GM23338 (cell line): ENCODE measurements at regions not wholly inside any gene's neighbourhood (a gene's known extent, or its start where the extent isn't known, plus 50 kb on each side); places are given as distances from the start of the nearest gene placed in this dataset.

ENCODE experiments used
- ATAC-seq: fragments of 200-7000 bp; cut with Tn5 transposase; 3 replicates; pipeline ENCODE4 v1.9.1; 2020
- DNase-seq: peaks from one replicate; pipeline ENCODE4 v3.0.0-alpha.2; 2015; ENCODE audit warnings: low spot score
- H2AFZ ChIP-seq: fragments of 200-600 bp; sonication (generic); 2 replicates; pipeline ENCODE4 v1.8.0; 2016; ENCODE audit warnings: antibody characterized with exemption, mild to moderate bottlenecking, moderate library complexity
- H3F3A ChIP-seq: fragments of 200-600 bp; sonication (generic); replicated peaks from 2 replicates; pipeline ENCODE4 v1.8.0; 2017; ENCODE audit warnings: antibody characterized with exemption, mixed run types, low read depth
- H3K27ac ChIP-seq: fragments of 200-600 bp; sonication (generic); 2 replicates; pipeline ENCODE4 v1.6.1; 2016; ENCODE audit warnings: low read depth
- H3K27me3 ChIP-seq: fragments of 200-600 bp; sonication (generic); 2 replicates; pipeline ENCODE4 v1.8.0; 2016; ENCODE audit warnings: mild to moderate bottlenecking, mixed run types, moderate library complexity; ENCODE audit not compliant: insufficient read depth
- H3K36me3 ChIP-seq: fragments of 200-600 bp; sonication (generic); 2 replicates; pipeline ENCODE4 v1.8.0; 2016; ENCODE audit warnings: mild to moderate bottlenecking; ENCODE audit not compliant: insufficient read depth
- H3K4me1 ChIP-seq: fragments of 200-600 bp; sonication (generic); 2 replicates; pipeline ENCODE4 v1.8.0; 2016; ENCODE audit warnings: mild to moderate bottlenecking, moderate library complexity; ENCODE audit not compliant: insufficient read depth
- H3K4me2 ChIP-seq: fragments of 200-600 bp; sonication (generic); 2 replicates; pipeline ENCODE4 v1.7.1; 2017; ENCODE audit warnings: mixed run types
- H3K4me3 ChIP-seq: fragments of 200-600 bp; sonication (generic); 2 replicates; pipeline ENCODE4 v1.6.1; 2016; ENCODE audit warnings: mixed run types
- H3K79me2 ChIP-seq: fragments of 200-600 bp; sonication (generic); replicated peaks from 2 replicates; pipeline ENCODE4 v1.8.0; 2017; ENCODE audit warnings: mild to moderate bottlenecking; ENCODE audit not compliant: insufficient read depth
- H3K9me2 ChIP-seq: fragments of 200-600 bp; sonication (generic); 2 replicates; pipeline ENCODE4 v1.8.0; 2017; ENCODE audit not compliant: insufficient read depth
- H4K20me1 ChIP-seq: fragments of 200-600 bp; sonication (generic); replicated peaks from 2 replicates; pipeline ENCODE4 v1.8.0; 2017; ENCODE audit warnings: mild to moderate bottlenecking; ENCODE audit not compliant: insufficient read depth
- H3K27ac Mint-ChIP-seq: 2 replicates; pipeline ENCODE4 v1.8.0; 2020; ENCODE audit warnings: inconsistent platforms, mild to moderate bottlenecking, moderate library complexity, mixed read lengths
- H3K27me3 Mint-ChIP-seq: 3 replicates; pipeline ENCODE4 v1.8.0; 2022; ENCODE audit warnings: low read depth, mild to moderate bottlenecking, moderate library complexity, mixed read lengths, inconsistent platforms; ENCODE audit not compliant: insufficient read depth, poor library complexity
- H3K36me3 Mint-ChIP-seq: 3 replicates; pipeline ENCODE4 v1.8.0; 2021; ENCODE audit warnings: low read depth, mild to moderate bottlenecking, inconsistent platforms, moderate library complexity, mixed read lengths
- H3K4me1 Mint-ChIP-seq: 3 replicates; pipeline ENCODE4 v1.8.0; 2020; ENCODE audit warnings: mild to moderate bottlenecking, inconsistent platforms, mixed read lengths
- H3K4me3 Mint-ChIP-seq: 3 replicates; pipeline ENCODE4 v1.8.0; 2021; ENCODE audit warnings: moderate library complexity, mild to moderate bottlenecking, inconsistent platforms, mixed read lengths
- H3K9me3 Mint-ChIP-seq: 3 replicates; pipeline ENCODE4 v1.8.0; 2020; ENCODE audit warnings: moderate library complexity, mild to moderate bottlenecking, inconsistent platforms, mixed read lengths
- CREB1 ChIP-seq: fragments of 250-450 bp; sonication (Bioruptor Pico); IDR thresholded peaks from 2 replicates; pipeline ENCODE4 v1.5.0; 2020; ENCODE audit warnings: low read depth, mild to moderate bottlenecking, moderate library complexity
- EZH2 ChIP-seq: fragments of 200-600 bp; sonication (generic); IDR thresholded peaks from one replicate; pipeline ENCODE4 v1.8.0; 2017; ENCODE audit warnings: antibody characterized with exemption, mild to moderate bottlenecking, low read depth; ENCODE audit not compliant: unreplicated experiment
- EZH2phosphoT487 ChIP-seq: fragments of 200-600 bp; sonication (generic); IDR thresholded peaks from one replicate; pipeline ENCODE4 v1.8.1; 2018; ENCODE audit warnings: antibody characterized with exemption; ENCODE audit not compliant: unreplicated experiment
- JUNB ChIP-seq: IDR thresholded peaks from one replicate; pipeline ENCODE4 v1.6.1; 2016; ENCODE audit warnings: antibody characterized with exemption; ENCODE audit not compliant: unreplicated experiment
- NANOG ChIP-seq: IDR thresholded peaks from 2 replicates; pipeline ENCODE4 v1.6.1; 2016; ENCODE audit warnings: antibody characterized with exemption, borderline replicate concordance
- POLR2AphosphoS5 ChIP-seq: IDR thresholded peaks from 2 replicates; pipeline ENCODE4 v1.6.1; 2016; ENCODE audit warnings: antibody characterized with exemption, low read depth
- STAT1 ChIP-seq: IDR thresholded peaks from one replicate; pipeline ENCODE4 v1.6.1; 2016; ENCODE audit warnings: antibody characterized with exemption; ENCODE audit not compliant: unreplicated experiment
- ZNF114 ChIP-seq: fragments of 250-450 bp; sonication (Bioruptor Pico); IDR thresholded peaks from 2 replicates; pipeline ENCODE4 v1.5.0; 2020; ENCODE audit warnings: mild to moderate bottlenecking, moderate library complexity
- ZNF331 ChIP-seq: fragments of 250-450 bp; sonication (Bioruptor Pico); IDR thresholded peaks from 2 replicates; pipeline ENCODE4 v1.5.0; 2020; ENCODE audit warnings: low read depth, mild to moderate bottlenecking, moderate library complexity
- TF ChIP-seq, protein P1 (sequence below): IDR thresholded peaks from 2 replicates; pipeline ENCODE4 v1.6.1; 2016; ENCODE audit warnings: antibody characterized with exemption
- TF ChIP-seq, protein P2 (sequence below): IDR thresholded peaks from one replicate; pipeline ENCODE4 v1.6.1; 2018; ENCODE audit warnings: antibody characterized with exemption; ENCODE audit not compliant: unreplicated experiment
- TF ChIP-seq, protein P3 (sequence below), 2 experiments: fragments of 200-600 bp in 1 of 2; sonication (generic) in 1 of 2; conservative IDR thresholded peaks; 2 replicates each; pipeline versions ENCODE4 v1.5.1 to v1.6.1; 2016 to 2017; ENCODE audit warnings: antibody characterized with exemption in 2 of 2, low read depth in 2 of 2, mild to moderate bottlenecking in 2 of 2, moderate library complexity in 1 of 2
- TF ChIP-seq, protein P4 (sequence below): fragments of 250-450 bp; sonication (Bioruptor Pico); IDR thresholded peaks from 2 replicates; pipeline ENCODE4 v1.5.0; 2020; ENCODE audit warnings: mild to moderate bottlenecking, moderate library complexity

DNA sequence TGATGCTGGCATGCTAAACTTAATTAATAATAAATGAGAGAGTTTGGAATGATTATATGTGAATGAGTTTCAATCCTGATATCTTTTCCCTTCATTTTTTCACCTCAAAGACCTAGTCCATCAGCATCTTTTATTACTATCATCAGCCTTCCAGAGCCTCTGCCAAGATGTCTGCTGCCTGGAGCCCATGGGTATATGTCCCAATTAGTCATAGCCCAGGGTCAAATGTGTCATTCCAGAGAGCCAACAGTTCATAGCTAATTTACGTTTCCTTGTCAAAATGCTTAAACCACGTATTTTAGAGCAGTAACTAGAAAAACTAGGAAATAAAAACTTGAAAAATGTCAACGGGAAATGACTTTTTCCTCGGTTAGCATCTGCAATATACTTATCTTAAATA lies 457.9 kb downstream of the SI start:
- Mint-ChIP-seq H3K36me3 (no peaks in the 10 kb centered on the region), H3K27me3 (peaks cover 2% of the 10 kb centered on the region), H3K9me3 (no peaks in the 10 kb centered on the region), H3K27ac (no peak overlapping the region), H3K4me1 (no peaks in the 10 kb centered on the region), H3K4me3 (no peak overlapping the region)
- no peak overlapping the region for H2AFZ ChIP-seq
- TF ChIP-seq EZH2phosphoT487 (no peak), ZNF114 (CRISPR knock-in tag) (no peak), ZNF331 (no peak), CREB1 (CRISPR knock-in tag) (no peak), JUNB (no peak), POLR2AphosphoS5 (no peak), EZH2 (no peak), STAT1 (no peak), NANOG (no peak)
- TF ChIP-seq, protein P1, sequence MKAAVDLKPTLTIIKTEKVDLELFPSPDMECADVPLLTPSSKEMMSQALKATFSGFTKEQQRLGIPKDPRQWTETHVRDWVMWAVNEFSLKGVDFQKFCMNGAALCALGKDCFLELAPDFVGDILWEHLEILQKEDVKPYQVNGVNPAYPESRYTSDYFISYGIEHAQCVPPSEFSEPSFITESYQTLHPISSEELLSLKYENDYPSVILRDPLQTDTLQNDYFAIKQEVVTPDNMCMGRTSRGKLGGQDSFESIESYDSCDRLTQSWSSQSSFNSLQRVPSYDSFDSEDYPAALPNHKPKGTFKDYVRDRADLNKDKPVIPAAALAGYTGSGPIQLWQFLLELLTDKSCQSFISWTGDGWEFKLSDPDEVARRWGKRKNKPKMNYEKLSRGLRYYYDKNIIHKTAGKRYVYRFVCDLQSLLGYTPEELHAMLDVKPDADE = no peak
- TF ChIP-seq, protein P2, sequence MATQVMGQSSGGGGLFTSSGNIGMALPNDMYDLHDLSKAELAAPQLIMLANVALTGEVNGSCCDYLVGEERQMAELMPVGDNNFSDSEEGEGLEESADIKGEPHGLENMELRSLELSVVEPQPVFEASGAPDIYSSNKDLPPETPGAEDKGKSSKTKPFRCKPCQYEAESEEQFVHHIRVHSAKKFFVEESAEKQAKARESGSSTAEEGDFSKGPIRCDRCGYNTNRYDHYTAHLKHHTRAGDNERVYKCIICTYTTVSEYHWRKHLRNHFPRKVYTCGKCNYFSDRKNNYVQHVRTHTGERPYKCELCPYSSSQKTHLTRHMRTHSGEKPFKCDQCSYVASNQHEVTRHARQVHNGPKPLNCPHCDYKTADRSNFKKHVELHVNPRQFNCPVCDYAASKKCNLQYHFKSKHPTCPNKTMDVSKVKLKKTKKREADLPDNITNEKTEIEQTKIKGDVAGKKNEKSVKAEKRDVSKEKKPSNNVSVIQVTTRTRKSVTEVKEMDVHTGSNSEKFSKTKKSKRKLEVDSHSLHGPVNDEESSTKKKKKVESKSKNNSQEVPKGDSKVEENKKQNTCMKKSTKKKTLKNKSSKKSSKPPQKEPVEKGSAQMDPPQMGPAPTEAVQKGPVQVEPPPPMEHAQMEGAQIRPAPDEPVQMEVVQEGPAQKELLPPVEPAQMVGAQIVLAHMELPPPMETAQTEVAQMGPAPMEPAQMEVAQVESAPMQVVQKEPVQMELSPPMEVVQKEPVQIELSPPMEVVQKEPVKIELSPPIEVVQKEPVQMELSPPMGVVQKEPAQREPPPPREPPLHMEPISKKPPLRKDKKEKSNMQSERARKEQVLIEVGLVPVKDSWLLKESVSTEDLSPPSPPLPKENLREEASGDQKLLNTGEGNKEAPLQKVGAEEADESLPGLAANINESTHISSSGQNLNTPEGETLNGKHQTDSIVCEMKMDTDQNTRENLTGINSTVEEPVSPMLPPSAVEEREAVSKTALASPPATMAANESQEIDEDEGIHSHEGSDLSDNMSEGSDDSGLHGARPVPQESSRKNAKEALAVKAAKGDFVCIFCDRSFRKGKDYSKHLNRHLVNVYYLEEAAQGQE = no peak
- TF ChIP-seq, protein P3, sequence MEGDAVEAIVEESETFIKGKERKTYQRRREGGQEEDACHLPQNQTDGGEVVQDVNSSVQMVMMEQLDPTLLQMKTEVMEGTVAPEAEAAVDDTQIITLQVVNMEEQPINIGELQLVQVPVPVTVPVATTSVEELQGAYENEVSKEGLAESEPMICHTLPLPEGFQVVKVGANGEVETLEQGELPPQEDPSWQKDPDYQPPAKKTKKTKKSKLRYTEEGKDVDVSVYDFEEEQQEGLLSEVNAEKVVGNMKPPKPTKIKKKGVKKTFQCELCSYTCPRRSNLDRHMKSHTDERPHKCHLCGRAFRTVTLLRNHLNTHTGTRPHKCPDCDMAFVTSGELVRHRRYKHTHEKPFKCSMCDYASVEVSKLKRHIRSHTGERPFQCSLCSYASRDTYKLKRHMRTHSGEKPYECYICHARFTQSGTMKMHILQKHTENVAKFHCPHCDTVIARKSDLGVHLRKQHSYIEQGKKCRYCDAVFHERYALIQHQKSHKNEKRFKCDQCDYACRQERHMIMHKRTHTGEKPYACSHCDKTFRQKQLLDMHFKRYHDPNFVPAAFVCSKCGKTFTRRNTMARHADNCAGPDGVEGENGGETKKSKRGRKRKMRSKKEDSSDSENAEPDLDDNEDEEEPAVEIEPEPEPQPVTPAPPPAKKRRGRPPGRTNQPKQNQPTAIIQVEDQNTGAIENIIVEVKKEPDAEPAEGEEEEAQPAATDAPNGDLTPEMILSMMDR (conservative IDR thresholded peaks at IDR 0.05; ENCODE audit: low read depth in 2 of 2) = no peak
- TF ChIP-seq, protein P4, sequence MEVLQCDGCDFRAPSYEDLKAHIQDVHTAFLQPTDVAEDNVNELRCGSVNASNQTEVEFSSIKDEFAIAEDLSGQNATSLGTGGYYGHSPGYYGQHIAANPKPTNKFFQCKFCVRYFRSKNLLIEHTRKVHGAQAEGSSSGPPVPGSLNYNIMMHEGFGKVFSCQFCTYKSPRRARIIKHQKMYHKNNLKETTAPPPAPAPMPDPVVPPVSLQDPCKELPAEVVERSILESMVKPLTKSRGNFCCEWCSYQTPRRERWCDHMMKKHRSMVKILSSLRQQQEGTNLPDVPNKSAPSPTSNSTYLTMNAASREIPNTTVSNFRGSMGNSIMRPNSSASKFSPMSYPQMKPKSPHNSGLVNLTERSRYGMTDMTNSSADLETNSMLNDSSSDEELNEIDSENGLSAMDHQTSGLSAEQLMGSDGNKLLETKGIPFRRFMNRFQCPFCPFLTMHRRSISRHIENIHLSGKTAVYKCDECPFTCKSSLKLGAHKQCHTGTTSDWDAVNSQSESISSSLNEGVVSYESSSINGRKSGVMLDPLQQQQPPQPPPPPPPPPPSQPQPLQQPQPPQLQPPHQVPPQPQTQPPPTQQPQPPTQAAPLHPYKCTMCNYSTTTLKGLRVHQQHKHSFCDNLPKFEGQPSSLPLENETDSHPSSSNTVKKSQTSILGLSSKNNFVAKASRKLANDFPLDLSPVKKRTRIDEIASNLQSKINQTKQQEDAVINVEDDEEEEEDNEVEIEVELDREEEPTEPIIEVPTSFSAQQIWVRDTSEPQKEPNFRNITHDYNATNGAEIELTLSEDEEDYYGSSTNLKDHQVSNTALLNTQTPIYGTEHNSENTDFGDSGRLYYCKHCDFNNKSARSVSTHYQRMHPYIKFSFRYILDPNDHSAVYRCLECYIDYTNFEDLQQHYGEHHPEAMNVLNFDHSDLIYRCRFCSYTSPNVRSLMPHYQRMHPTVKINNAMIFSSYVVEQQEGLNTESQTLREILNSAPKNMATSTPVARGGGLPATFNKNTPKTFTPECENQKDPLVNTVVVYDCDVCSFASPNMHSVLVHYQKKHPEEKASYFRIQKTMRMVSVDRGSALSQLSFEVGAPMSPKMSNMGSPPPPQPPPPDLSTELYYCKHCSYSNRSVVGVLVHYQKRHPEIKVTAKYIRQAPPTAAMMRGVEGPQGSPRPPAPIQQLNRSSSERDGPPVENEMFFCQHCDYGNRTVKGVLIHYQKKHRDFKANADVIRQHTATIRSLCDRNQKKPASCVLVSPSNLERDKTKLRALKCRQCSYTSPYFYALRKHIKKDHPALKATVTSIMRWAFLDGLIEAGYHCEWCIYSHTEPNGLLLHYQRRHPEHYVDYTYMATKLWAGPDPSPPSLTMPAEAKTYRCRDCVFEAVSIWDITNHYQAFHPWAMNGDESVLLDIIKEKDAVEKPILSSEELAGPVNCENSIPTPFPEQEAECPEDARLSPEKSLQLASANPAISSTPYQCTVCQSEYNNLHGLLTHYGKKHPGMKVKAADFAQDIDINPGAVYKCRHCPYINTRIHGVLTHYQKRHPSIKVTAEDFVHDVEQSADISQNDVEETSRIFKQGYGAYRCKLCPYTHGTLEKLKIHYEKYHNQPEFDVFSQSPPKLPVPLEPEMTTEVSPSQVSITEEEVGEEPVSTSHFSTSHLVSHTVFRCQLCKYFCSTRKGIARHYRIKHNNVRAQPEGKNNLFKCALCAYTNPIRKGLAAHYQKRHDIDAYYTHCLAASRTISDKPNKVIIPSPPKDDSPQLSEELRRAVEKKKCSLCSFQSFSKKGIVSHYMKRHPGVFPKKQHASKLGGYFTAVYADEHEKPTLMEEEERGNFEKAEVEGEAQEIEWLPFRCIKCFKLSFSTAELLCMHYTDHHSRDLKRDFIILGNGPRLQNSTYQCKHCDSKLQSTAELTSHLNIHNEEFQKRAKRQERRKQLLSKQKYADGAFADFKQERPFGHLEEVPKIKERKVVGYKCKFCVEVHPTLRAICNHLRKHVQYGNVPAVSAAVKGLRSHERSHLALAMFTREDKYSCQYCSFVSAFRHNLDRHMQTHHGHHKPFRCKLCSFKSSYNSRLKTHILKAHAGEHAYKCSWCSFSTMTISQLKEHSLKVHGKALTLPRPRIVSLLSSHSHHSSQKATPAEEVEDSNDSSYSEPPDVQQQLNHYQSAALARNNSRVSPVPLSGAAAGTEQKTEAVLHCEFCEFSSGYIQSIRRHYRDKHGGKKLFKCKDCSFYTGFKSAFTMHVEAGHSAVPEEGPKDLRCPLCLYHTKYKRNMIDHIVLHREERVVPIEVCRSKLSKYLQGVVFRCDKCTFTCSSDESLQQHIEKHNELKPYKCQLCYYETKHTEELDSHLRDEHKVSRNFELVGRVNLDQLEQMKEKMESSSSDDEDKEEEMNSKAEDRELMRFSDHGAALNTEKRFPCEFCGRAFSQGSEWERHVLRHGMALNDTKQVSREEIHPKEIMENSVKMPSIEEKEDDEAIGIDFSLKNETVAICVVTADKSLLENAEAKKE = no peak
- H3K79me2 ChIP-seq = no peaks in the 10 kb centered on the region
- H3F3A ChIP-seq = no peaks in the 10 kb centered on the region
- H3K9me2 ChIP-seq = no peaks in the 10 kb centered on the region
- no peaks in the 10 kb centered on the region for H4K20me1 ChIP-seq
- H3K4me2 ChIP-seq = no peak overlapping the region
- DNase-seq (no peak), ATAC-seq (no peak)
- no peak overlapping the region for H3K4me3 ChIP-seq
- H3K27ac ChIP-seq = no peak overlapping the region
- H3K4me1 ChIP-seq = no peaks in the 10 kb centered on the region
- no peaks in the 10 kb centered on the region for H3K36me3 ChIP-seq
- H3K27me3 ChIP-seq = no peaks in the 10 kb centered on the region
